ENCODE measurements at regions not wholly inside any gene's neighbourhood (a gene's known extent, or its start where the extent isn't known, plus 50 kb on each side); places are given as distances from the start of the nearest gene placed in this dataset.

- TF ChIP-seq, protein P1, sequence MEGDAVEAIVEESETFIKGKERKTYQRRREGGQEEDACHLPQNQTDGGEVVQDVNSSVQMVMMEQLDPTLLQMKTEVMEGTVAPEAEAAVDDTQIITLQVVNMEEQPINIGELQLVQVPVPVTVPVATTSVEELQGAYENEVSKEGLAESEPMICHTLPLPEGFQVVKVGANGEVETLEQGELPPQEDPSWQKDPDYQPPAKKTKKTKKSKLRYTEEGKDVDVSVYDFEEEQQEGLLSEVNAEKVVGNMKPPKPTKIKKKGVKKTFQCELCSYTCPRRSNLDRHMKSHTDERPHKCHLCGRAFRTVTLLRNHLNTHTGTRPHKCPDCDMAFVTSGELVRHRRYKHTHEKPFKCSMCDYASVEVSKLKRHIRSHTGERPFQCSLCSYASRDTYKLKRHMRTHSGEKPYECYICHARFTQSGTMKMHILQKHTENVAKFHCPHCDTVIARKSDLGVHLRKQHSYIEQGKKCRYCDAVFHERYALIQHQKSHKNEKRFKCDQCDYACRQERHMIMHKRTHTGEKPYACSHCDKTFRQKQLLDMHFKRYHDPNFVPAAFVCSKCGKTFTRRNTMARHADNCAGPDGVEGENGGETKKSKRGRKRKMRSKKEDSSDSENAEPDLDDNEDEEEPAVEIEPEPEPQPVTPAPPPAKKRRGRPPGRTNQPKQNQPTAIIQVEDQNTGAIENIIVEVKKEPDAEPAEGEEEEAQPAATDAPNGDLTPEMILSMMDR (conservative IDR thresholded peaks at IDR 0.05; ENCODE audit: low read depth, low read length), result no peak
- no peak for TF ChIP-seq EZH2 (IDR thresholded peaks at IDR 0.05; ENCODE audit: borderline replicate concordance, low read depth, low read length, poor library complexity, severe bottlenecking)
Measured at GRCh38 chr7:34341326-34341725, 316.7 kb upstream of the NPSR1 start.

Measured in A673 (cell line).